B cell (primary cell): ENCODE measurements at regions not wholly inside any gene's neighbourhood (a gene's known extent, or its start where the extent isn't known, plus 50 kb on each side); places are given as distances from the start of the nearest gene placed in this dataset.

Experiments used
- ATAC-seq: fragments of 200-7000 bp; cut with Tn5 transposase; one replicate; pipeline ENCODE4 v1.10.0; 2021; ENCODE audit warnings: low read depth, mild to moderate bottlenecking, moderate number of reproducible peaks, moderate library complexity
- CTCF ChIA-PET: fragments of 350-600 bp; sonication (Branson Sonifier 250); formaldehyde crosslinking; loops from one replicate; lab custom pipeline; 2021; ENCODE audit warnings: antibody characterized with exemption, inconsistent platforms; lab: Charles Lee
- POLR2A ChIA-PET: fragments of 350-600 bp; sonication (Branson Sonifier 250); formaldehyde crosslinking; loops from one replicate; lab custom pipeline; 2021; ENCODE audit warnings: antibody characterized with exemption; lab: Charles Lee
- DNase-seq: peaks from one replicate; pipeline ENCODE4 v3.0.0; 2013
- H2AFZ ChIP-seq: 2 replicates; pipeline ENCODE4 v1.6.1; 2012; ENCODE audit warnings: mild to moderate bottlenecking, low read depth, low read length; ENCODE audit not compliant: insufficient read depth, poor library complexity, severe bottlenecking
- H3K27ac ChIP-seq, 2 donors: 1 replicate in 1 of 2; 2 replicates in 1 of 2; pipeline ENCODE4 v1.5.1; 2012 to 2013; ENCODE audit warnings: low read length in 2 of 2, mild to moderate bottlenecking in 2 of 2, moderate library complexity in 1 of 2
- H3K27me3 ChIP-seq, 4 experiments: fragments of 200-600 bp in 1 of 4; sonication (generic) in 1 of 4; replicated peaks in 1 of 4; 1 replicate in 2 of 4; 2 replicates in 2 of 4; pipeline versions ENCODE4 v1.6.1 to v1.7.0; 2013 to 2016; ENCODE audit warnings: low read length in 3 of 4, mild to moderate bottlenecking in 2 of 4, mixed read lengths in 1 of 4, moderate library complexity in 1 of 4; ENCODE audit not compliant: insufficient read depth in 4 of 4, control insufficient read depth in 3 of 4; ENCODE audit errors: control extremely low read depth in 1 of 4
- H3K36me3 ChIP-seq, 2 experiments: replicated peaks in 1 of 2; 1 replicate in 1 of 2; 2 replicates in 1 of 2; pipeline versions ENCODE4 v1.6.1 to v1.7.1; 2013; ENCODE audit warnings: low read length in 1 of 2; ENCODE audit not compliant: insufficient read depth in 2 of 2, control insufficient read depth in 1 of 2; ENCODE audit errors: control extremely low read depth in 1 of 2, extremely low read depth in 1 of 2
- H3K4me1 ChIP-seq, 2 donors: fragments of 200-600 bp in 1 of 2; sonication (generic) in 1 of 2; 1 replicate in 1 of 2; 2 replicates in 1 of 2; pipeline versions ENCODE4 v1.5.1 to v1.6.1; 2013 to 2017; ENCODE audit warnings: low read length in 2 of 2; ENCODE audit not compliant: control insufficient read depth in 2 of 2, insufficient read depth in 2 of 2
- H3K4me2 ChIP-seq: replicated peaks from 2 replicates; pipeline ENCODE3; 2012; ENCODE audit warnings: mild to moderate bottlenecking, low read depth, low read length; ENCODE audit not compliant: poor library complexity, severe bottlenecking
- H3K4me3 ChIP-seq, 5 experiments: fragments of 200-600 bp in 1 of 5; sonication (generic) in 1 of 5; 1 replicate in 3 of 5; 2 replicates in 2 of 5; pipeline versions ENCODE4 v1.5.1 to v1.7.0; 2011 to 2016; ENCODE audit warnings: low read length in 4 of 5, mild to moderate bottlenecking in 4 of 5, low read depth in 2 of 5, control low read depth in 1 of 5, moderate library complexity in 1 of 5; ENCODE audit not compliant: insufficient read depth in 1 of 5; ENCODE audit errors: control extremely low read depth in 1 of 5, extremely low read depth in 1 of 5
- H3K79me2 ChIP-seq: fragments of 200-600 bp; sonication (generic); one replicate; pipeline ENCODE4 v1.6.0; 2016; ENCODE audit warnings: low read length; ENCODE audit not compliant: control insufficient read depth, insufficient read depth
- H3K9ac ChIP-seq: fragments of 200-600 bp; sonication (generic); 2 replicates; pipeline ENCODE4 v1.6.1; 2017; ENCODE audit warnings: mild to moderate bottlenecking, low read length, moderate library complexity
- H3K9me3 ChIP-seq, 3 donors: one replicate each; pipeline versions ENCODE4 v1.6.1 to v1.7.1; 2013; ENCODE audit warnings: low read length in 2 of 3; ENCODE audit not compliant: control insufficient read depth in 2 of 3, insufficient read depth in 1 of 3; ENCODE audit errors: control extremely low read depth in 1 of 3
- H4K20me1 ChIP-seq: 2 replicates; pipeline ENCODE4 v1.6.0; 2012; ENCODE audit warnings: mild to moderate bottlenecking, low read length; ENCODE audit not compliant: insufficient read depth, control insufficient read depth, poor library complexity, severe bottlenecking
- H3K27ac Mint-ChIP-seq: one replicate; pipeline ENCODE4 v1.8.0; 2021; ENCODE audit warnings: mixed read lengths
- H3K27me3 Mint-ChIP-seq: one replicate; pipeline ENCODE4 v1.8.0; 2021; ENCODE audit warnings: mixed read lengths
- H3K4me1 Mint-ChIP-seq: one replicate; pipeline ENCODE4 v1.8.0; 2021; ENCODE audit warnings: mixed read lengths
- H3K4me3 Mint-ChIP-seq: one replicate; pipeline ENCODE4 v1.8.0; 2021; ENCODE audit warnings: mixed read lengths
- H3K9me3 Mint-ChIP-seq: one replicate; pipeline ENCODE4 v1.8.0; 2022; ENCODE audit warnings: mixed read lengths; ENCODE audit not compliant: insufficient read depth
- CTCF ChIP-seq: fragments of 200-600 bp; IDR thresholded peaks from one replicate; pipeline ENCODE4 v1.8.0; 2022; ENCODE audit warnings: antibody characterized with exemption, mild to moderate bottlenecking
- EZH2 ChIP-seq: IDR thresholded peaks from 2 replicates; pipeline ENCODE4 v1.6.1; 2012; ENCODE audit warnings: borderline replicate concordance, low read depth, mild to moderate bottlenecking, moderate library complexity, low read length; ENCODE audit not compliant: insufficient read depth, poor library complexity, severe bottlenecking
- WGBS: methylation state at CpG from one replicate; pipeline ENCODE4 v1.1.5; 2013; ENCODE audit warnings: missing lambda C conversion rate; ENCODE audit not compliant: insufficient coverage; 5-methylcytosine and 5-hydroxymethylcytosine counted together
- intact Hi-C: fragments of 100-400 bp; cut with micrococcal nuclease; formaldehyde crosslinking; loops from one replicate; pipeline ENCODE4 v1.10.0; 2022

- Histone ChIP-seq H3K79me2 (no peaks in the 10 kb centered on the region), H3K36me3 (no peaks in the 10 kb centered on the region), H3K9ac (no peak overlapping the region), H3K9me3 (peaks cover 0 to 13% (median 0%) of the 10 kb centered on the region in 3 donors), H3K4me2 (no peak overlapping the region), H4K20me1 (no peaks in the 10 kb centered on the region), H3K4me3 (no peak overlapping the region), H3K4me1 (no peaks in the 10 kb centered on the region), H2AFZ (no peak overlapping the region), H3K27ac (no peak overlapping the region), H3K27me3 (no peaks in the 10 kb centered on the region)
- Mint-ChIP-seq H3K27me3 (peaks cover 11% of the 10 kb centered on the region), H3K9me3 (no peaks in the 10 kb centered on the region), H3K4me1 (no peaks in the 10 kb centered on the region), H3K4me3 (no peak overlapping the region), H3K27ac (no peak overlapping the region)
- WGBS: 71% methylated on average over 1 of the region's 1 CpG
- POLR2A ChIA-PET: no interaction called here
- CTCF ChIA-PET: no interaction called here
- intact Hi-C loops: no loop called here
- ATAC-seq: no peak
- no peak for TF ChIP-seq CTCF
- no peak for TF ChIP-seq EZH2
- no peak for DNase-seq
These were observed 169.0 kb downstream of the OSR1 start for GRCh38 chr2:19189391-19189790.

GRCh38 chr2:19187323-19188020 lies 171.0 kb downstream of the OSR1 start:
- ChIA-PET CTCF (no interaction called here), POLR2A (no interaction called here)
- no peaks in the 10 kb centered on the region for H3K4me1 Mint-ChIP-seq
- ATAC-seq (no peak), DNase-seq (no peak)
- Histone ChIP-seq H3K79me2 (no peaks in the 10 kb centered on the region), H3K36me3 (no peaks in the 10 kb centered on the region), H2AFZ (no peak overlapping the region), H3K4me1 (no peaks in the 10 kb centered on the region), H3K27me3 (no peaks in the 10 kb centered on the region), H3K9ac (no peak overlapping the region), H4K20me1 (no peaks in the 10 kb centered on the region), H3K4me2 (no peak overlapping the region), H3K4me3 (no peak overlapping the region), H3K27ac (no peak overlapping the region), H3K9me3 (peaks cover 0 to 13% (median 0%) of the 10 kb centered on the region in 3 donors)
- WGBS: 92% methylated on average over 5 of the region's 5 CpGs
- no peak overlapping the region for H3K27ac Mint-ChIP-seq
- intact Hi-C loops: no loop called here
- H3K4me3 Mint-ChIP-seq: no peak overlapping the region
- H3K27me3 Mint-ChIP-seq: peaks cover 11% of the 10 kb centered on the region
- no peaks in the 10 kb centered on the region for H3K9me3 Mint-ChIP-seq
- no peak for TF ChIP-seq CTCF
- no peak for TF ChIP-seq EZH2
